Retinal pigment epithelial cell (primary cell): ENCODE measurements at regions not wholly inside any gene's neighbourhood (a gene's known extent, or its start where the extent isn't known, plus 50 kb on each side); places are given as distances from the start of the nearest gene placed in this dataset.

ENCODE experiments used
- DNase-seq: peaks from one replicate; pipeline ENCODE4 v3.0.0-alpha.2; 2010; ENCODE audit warnings: low read depth
- H3K4me3 ChIP-seq: 2 replicates; pipeline ENCODE4 v1.5.1; 2011; ENCODE audit warnings: mild to moderate bottlenecking, low read length, control low read depth, moderate library complexity
- CTCF ChIP-seq: conservative IDR thresholded peaks from 2 replicates; pipeline ENCODE4 v1.5.1; 2011; ENCODE audit warnings: low read depth, low read length, control low read depth, inconsistent platforms

GRCh38 chr12:131499864-131500190 is 211.1 kb upstream of the SFSWAP start:
- H3K4me3 ChIP-seq = no peak overlapping the region
- TF ChIP-seq CTCF = no peak
- no peak for DNase-seq

- no peak for DNase-seq
- no peak overlapping the region for H3K4me3 ChIP-seq
- no peak for TF ChIP-seq CTCF
Observed at GRCh38 chr12:131500564-131500963, 210.3 kb upstream of the SFSWAP start.

- DNase-seq = no peak
- no peak overlapping the region for H3K4me3 ChIP-seq
- no peak for TF ChIP-seq CTCF
Observed at GRCh38 chr12:131505561-131505960, 205.3 kb upstream of the SFSWAP start.

GRCh38 chr12:131506426-131506825 is 204.5 kb upstream of the SFSWAP start:
- H3K4me3 ChIP-seq = no peak overlapping the region
- DNase-seq = no peak
- no peak for TF ChIP-seq CTCF

GRCh38 chr12:131507094-131507493 is 203.8 kb upstream of the SFSWAP start:
- H3K4me3 ChIP-seq = no peak overlapping the region
- TF ChIP-seq CTCF = no peak
- no peak for DNase-seq

- H3K4me3 ChIP-seq = no peak overlapping the region
- no peak for TF ChIP-seq CTCF
- DNase-seq = no peak
Observed at GRCh38 chr12:131507881-131508280, 203.0 kb upstream of the SFSWAP start.

GRCh38 chr12:131509701-131510100 is 201.2 kb upstream of the SFSWAP start:
- H3K4me3 ChIP-seq = no peak overlapping the region
- DNase-seq = no peak
- no peak for TF ChIP-seq CTCF
